NCI-H2196 (cell line): ENCODE measurements at regions not wholly inside any gene's neighbourhood (a gene's known extent, or its start where the extent isn't known, plus 50 kb on each side); places are given as distances from the start of the nearest gene placed in this dataset.
A peak's percentile ranks its signal among the peaks of the same experiment; 100 is the strongest.

Experiments used
- DNase-seq: peaks from one replicate; lab custom pipeline; 2025; ENCODE audit not compliant: unreplicated experiment; lab: John Stamatoyannopoulos, UW

DNA sequence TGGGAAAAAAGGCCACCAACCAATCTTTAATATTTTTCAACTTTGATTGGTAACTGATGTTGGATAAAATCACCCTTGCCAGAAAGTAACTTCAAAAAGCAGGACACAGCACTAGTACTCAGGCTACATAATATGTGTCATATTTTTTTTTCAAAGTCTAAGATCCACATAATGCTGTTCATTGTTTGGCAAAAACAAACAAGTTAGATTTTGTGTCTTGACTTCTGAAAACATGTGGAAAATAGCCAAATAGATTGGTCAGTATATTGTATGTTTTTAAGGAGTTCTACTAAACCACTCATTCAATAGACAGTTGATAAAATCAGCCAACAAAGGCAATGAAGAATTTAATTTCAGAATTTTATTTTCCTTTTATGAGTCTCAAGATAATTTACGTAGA lies 111.7 kb upstream of the CCDC54 start:
- DNase-seq, result no peak

DNA sequence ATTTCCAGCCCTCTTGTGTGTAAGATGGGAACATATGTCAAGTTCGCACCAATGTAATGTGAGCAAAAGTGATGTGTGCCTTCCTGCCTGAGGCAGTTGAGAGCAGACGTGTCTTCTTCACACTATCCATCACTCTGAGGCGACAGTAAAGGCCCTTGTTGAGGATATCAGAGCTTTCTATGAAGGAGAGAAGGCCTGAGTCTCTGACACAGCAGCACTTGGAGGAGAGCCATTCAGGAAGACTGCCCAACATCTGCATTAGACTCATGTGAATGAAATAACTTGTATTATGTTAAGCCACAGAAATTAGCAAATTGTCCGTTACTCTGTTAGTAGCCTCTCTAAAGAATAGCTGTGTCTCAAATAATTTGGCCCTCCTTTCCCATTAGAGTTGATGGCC lies 108.8 kb upstream of the CCDC54 start:
- DNase-seq, result no peak

DNA sequence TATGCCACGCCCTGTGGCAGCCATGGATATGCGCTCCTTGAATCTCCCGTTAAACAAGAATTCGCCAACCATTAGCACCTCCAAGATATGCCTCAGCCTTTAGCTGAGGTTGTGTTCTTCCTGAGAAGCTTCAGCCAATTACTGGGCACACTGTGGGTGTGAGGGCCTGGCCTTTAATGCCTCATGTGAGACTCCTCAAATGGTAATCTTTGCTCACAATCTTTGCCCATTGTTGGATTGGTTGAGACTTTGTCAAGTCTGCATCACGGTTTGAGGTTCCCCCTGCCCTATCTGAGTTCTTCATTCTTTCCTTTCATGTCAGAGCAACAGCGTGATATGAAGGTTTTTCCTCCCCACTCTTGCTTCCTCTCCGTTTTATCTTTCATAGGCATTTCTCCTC lies 108.1 kb upstream of the CCDC54 start:
- no peak for DNase-seq

DNA sequence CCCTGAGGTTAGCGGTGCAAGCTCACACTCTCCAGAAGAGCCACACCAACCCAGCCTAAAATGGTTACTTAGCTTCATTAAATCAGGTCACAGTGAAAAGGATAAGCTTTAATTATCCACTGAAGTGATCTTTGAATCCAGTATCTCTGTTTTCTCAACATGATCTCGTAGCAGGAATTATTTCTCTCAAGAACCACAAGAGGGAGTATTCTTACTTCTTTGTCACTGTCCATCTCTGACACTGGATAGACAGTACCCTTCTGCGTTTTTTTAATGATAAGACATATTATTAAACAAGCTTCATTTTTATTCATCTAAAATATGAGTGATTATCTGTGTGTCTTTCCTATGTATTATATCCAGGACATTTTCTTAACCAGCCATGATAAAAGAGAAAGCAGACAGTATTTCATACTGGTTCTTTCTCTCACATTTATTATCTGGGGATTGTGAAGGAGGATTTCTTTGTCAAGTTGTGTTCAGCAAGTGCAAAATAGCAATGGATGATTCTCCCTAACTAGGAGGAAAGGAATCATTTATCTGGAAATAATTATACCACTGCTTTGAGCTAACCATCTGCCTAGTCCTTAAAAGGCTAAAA lies 105.4 kb upstream of the CCDC54 start:
- DNase-seq, result peak; percentile 37

DNA sequence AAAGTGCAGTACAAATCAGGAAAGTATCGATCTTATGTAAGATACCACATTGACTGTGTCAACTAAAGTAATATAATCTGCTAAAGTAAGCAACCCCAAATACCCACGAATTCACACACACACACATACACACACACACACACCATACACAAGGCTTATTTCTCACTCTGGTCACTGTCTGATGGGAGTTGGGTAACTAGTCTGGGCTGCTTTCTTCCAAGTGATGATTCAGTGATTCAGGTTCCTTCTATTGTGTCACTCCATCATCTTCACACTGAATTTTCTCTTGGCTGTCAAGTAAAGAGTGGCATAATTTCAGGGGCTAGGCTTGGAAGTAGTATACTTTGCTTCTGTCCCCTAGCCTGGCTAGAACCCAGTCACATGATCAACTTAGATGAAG lies 104.8 kb upstream of the CCDC54 start:
- DNase-seq, result no peak

DNA sequence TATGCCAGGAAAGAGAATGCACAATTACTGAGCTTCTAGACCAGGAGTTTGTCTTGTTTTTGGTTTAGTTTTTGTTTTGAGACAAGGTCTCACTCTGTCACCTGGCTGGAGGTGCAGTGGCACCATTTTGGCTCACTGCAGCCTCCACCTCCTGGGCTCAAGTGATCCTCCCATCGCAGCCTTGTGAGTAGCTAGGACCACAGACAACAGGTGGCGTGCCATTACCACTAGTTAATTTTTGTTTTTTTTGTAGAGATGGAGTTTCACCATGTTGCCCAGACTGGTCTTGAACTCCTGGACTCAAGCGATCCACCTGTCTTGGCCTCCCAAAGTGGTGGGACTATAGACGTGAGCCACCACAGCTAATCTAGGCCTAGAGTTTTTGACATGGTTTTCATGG lies 104.4 kb upstream of the CCDC54 start:
- DNase-seq, result no peak

DNA sequence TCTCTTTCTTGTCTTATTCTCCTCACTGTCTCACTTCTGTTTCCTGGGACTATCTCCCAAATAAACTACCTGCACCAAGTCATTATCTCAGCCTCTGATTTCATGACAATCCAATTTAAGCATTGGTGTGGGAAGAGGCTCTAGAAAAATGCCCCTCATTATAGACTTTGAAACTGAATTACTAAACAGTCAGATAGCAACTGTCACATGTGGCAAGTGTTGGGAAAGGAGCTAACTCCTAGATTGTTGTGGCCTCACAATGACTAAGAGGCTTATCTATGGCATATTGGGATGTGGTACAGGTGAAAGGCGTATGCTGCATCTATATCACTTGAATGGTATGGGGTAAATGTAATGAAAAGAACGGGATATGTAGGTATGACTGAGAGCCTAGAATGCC lies 103.5 kb upstream of the CCDC54 start:
- DNase-seq, result no peak

DNA sequence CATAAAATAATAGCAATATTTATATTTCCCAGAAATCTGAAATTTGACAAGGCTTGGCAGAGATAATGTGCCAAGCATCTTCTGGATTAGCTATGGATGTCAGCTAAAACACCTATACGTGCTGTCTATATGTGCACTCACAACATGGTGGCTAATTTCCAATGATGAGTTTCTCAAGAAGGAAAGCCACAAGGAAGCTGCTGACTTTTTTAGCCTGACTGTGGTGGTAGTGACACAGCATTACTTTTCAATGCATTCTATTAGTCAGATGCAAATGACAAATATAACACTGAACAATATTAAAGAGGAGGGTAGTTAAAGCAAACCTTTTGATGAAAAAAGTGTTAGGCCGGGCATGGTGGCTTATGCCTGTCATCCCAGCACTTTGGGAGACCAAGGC lies 101.7 kb upstream of the CCDC54 start:
- DNase-seq, result no peak

DNA sequence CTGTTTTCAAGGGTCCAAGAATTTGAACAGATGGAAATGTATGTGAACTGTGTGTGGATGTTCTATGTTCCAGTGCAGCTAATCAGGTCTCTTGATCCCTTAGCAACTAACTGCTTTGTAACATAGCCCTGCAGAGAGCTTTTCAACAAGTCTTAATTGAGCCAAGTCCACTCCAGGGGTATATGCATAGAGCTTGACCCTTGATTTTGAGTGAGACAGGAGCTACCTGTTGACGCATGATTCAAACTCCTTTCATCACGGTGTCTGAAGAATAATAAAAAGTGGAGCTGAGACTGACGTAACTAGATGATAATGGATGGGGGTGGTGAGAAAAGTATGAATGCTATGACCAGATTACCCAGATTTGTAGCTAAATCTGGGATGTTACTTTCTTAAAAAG lies 93.3 kb upstream of the CCDC54 start:
- DNase-seq, result no peak

DNA sequence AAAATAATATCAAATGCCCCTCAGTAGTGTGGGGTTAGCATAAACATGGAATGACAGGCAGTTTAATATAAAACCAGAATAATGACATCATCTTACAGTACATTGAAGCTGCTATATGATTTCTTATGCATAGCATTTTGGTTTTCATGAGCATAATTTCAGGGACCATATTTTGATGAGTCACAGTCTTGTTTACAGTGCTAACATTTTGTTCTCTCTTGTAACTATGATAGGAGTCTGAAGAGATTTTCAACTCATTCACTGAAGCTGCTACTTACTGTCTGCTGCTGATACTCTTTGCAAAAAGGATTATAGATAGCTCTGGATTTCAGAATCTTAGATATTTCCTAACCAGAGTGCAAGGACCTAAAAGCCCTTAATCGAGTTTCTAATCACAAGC lies 92.6 kb upstream of the CCDC54 start:
- no peak for DNase-seq

DNA sequence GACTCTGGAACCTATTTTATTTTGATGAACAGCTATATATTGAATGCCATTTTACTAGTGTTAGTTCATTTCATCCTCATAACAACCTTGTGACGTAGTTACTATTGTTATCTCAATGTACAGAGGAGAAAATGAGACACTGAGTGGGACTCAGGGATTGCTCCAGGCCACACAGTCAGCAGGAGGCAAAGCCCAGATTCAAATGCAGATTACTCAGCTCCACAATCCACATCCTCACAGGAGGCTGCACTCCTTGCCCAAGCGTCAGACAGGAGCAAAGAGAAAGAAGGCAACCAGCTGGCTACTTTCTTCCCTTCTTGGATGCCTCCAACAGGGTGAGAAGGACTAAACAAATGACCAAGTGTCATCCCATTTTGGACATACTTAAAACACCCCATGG lies 92.0 kb upstream of the CCDC54 start:
- DNase-seq, result no peak

DNA sequence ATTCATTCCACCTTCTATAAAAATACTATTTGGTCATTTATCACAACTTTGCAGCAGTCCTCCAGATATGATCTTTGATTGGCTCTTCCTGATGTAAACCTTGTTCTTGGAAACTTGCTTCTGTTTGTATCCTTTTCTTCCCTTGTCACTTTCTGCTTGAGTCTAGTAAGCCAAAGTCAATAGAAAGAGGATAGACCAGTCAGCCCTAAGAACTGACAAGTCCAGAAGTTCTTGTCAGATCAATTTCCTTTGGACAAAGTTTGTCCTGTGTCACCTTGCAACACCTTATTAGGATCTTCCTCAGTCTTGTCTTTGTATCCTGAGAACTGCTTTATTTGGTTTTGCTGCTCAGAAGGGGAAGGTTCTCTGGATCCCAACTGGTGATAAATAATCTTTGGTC lies 87.9 kb upstream of the CCDC54 start:
- no peak for DNase-seq

DNA sequence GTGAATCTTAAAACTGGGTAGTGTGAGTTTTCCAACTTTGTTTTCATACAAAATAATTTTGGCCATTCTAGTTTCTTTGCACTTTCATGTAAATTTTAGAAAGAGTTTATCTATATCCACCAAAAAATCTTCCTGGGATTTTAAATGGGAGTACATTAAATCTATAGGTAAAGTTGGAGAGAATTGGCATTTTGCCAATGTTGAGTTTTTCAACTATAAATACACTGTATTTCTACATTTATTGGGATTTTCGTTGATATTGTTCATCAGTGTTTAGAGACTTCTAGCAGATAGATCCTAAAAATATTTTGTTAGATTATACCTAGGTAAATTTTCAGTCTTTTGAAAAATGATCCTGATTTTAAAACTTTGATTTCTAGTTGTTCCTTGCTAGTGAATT lies 83.1 kb upstream of the CCDC54 start:
- no peak for DNase-seq

DNA sequence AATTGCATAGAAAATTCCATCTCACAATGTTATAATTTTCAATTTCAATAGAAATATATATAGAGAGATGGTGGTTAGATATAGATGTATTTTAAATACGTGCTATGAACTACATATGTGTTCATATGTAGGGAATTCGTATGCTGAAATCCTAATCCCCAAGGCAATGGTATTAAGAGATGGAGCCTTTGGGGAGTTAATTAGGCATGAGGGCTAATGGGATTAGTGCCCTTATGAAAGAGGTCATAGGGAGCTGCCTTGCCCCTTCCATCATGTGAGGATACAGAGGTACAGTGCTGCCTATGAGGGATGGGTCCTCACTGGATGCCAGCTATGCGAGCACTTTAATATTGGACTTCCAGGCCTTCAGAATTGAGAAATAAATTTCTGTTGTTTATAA lies 79.6 kb upstream of the CCDC54 start:
- DNase-seq, result no peak

DNA sequence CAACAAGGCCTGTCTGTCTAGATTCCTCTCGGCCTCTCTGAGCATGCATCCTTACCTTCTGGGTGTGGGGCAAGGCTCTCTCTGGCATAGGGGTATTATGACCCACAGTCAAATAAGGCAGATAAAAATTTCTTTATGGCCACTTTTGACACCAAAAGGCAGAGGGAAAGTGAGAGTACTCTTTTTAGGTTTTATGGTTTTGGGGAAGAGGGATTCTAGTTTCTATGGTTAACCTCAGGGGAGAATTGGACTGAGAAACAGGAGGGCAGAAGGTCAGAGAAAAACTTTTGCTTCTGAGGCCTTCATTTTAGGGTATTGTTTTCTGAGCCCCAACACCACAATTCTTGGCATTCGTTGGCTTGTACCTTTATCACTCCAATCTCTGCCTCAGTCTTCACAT lies 70.0 kb upstream of the CCDC54 start:
- DNase-seq, result no peak

DNA sequence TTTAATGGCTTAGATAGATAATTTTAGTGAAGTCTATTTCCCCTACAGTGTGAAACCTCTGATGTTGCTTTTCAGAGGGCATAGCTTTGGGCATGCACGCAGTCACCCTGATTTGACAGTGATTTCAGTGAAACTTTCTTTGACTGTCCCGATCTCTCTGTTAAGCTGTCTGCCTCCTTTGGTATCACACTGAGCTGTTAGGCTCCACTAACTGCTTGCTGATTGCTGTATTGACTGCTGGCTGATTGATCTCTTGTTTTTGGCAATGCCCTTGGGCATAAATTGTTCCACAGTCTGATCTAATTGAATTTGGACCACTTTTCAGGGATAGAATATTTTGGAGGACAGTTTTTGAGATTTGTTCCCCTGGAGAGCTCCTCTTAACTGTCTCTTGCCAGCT lies 68.5 kb upstream of the CCDC54 start:
- no peak for DNase-seq

DNA sequence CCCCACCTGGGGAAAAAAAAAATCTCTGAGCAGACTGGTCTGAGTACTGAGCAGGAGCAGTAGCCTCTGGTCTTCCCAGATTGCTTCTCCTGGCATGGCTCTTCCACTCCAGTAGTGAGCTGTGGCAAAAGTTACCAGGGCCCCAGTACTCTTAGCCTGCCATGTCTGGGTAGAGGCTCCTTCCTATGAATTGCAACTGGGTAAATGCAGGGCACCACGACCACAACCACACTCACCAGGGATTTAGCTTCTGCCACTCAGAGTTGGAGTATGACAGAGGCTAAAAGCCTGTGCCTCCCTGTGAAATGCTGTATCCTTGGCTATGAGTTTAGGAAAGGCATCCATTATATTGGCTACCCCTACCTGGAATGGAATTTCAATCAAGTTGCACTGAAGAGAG lies 67.9 kb upstream of the CCDC54 start:
- no peak for DNase-seq

DNA sequence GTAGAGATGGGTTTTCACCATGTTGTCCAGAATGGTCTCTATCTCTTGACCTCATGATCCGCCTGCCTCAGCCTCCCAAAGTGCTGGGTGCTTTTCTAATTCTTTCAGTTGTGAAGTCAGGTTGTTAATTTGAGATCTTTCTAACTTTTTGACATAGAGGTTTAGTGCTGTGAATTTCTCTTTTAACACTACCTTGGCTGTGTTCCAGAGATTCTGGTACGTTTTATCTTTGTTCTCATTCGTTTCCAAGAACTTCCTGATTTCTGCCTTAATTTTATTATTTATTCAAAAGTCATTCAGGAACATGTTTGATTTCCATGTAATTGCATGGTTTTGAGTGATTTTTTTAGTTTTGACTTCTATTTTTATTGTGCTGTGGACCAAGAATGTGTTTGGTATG lies 63.5 kb upstream of the CCDC54 start:
- no peak for DNase-seq

DNA sequence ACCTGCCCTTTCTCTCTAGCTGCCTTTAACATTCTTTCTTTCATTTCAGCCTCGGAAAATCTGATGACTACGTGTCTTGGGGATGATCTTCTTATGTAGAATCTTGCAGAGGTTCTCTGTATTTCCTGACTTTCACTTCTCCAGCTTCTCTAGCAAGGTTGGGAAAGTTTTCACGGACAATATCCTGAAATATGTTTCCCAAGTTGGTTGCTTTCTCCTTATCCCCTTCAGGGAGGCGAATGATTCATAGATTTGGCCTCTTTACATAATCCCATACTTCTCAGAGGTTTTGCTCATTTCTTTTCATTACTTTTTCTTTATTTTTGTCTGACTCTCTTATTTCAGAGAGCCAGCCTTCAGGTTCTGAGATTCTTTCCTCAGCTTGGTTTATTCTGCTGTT lies 62.1 kb upstream of the CCDC54 start:
- no peak for DNase-seq

DNA sequence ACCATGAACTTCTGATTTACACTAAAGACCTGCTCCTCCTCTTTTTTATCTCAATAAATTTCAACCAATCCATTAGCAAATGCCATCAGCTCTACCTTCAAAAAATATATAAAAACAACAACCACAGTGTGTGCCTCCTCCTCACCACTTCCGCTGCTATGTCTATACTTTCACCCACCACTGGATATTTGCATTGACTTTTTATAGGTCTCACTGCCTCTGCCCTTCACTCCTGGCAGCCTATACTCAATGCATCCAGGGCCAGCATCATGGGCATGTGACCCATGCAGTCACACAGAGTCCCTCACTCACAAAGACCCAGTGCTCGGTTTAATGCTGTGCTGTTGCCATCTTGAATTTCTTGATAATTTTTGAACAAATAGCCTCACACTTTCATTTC lies 53.5 kb upstream of the CCDC54 start:
- DNase-seq, result no peak

DNA sequence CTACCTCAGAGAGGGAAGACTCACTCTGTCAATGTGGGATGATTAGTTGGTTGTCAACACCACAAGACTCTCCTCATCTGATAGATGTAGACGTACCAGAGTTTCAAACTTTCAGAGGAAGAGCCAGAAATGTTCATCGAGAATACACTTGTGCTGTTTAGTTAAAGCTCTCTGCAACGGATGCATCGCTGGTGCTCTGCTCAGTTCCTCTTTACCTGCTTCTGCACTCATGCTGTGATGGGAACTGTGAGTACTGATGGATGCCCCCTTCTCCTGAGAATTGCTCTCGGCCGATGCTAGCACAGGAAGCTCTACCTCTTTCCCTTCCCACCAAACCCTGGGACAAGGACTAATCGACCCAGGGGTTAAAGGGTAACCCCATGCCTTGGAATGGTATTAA lies 51.8 kb upstream of the CCDC54 start:
- DNase-seq, result no peak
